IMR-90 (cell line): ENCODE measurements at regions not wholly inside any gene's neighbourhood (a gene's known extent, or its start where the extent isn't known, plus 50 kb on each side); places are given as distances from the start of the nearest gene placed in this dataset.

Source experiments
- ATAC-seq: fragments of 200-7000 bp; cut with Tn5 transposase; 2 replicates; pipeline ENCODE4 v1.9.1; 2020; ENCODE audit warnings: low read depth, mild to moderate bottlenecking, moderate library complexity
- BruUV-seq: library from RNA; stranded (reverse); fragments of 400-500 nt; replicated peaks from 2 replicates; lab custom pipeline; 2021; lab: Mats Ljungman, UMichigan
- CTCF ChIA-PET: fragments of 300-600 bp; formaldehyde crosslinking; extraction: SDS; loops from one replicate; lab custom pipeline; 2021; ENCODE audit warnings: antibody characterized with exemption; lab: Yijun Ruan, JAX
- POLR2A ChIA-PET: fragments of 300-600 bp; sonication (Branson Sonifier 250); formaldehyde crosslinking; loops from one replicate; lab custom pipeline; 2022; ENCODE audit warnings: antibody characterized with exemption; ENCODE audit not compliant: unreplicated experiment; lab: Charles Lee
- DNase-seq: peaks from one replicate; pipeline ENCODE4 v3.0.0; 2013
- H2AFZ ChIP-seq: replicated peaks from 2 replicates; pipeline ENCODE3; 2013; ENCODE audit warnings: low read length, mild to moderate bottlenecking; ENCODE audit not compliant: poor library complexity
- H2AK5ac ChIP-seq: 2 replicates; pipeline ENCODE4 v1.6.1; 2013; ENCODE audit warnings: low read depth, low read length, inconsistent platforms
- H2AK9ac ChIP-seq: replicated peaks from 2 replicates; pipeline ENCODE3; 2013; ENCODE audit warnings: mild to moderate bottlenecking, low read depth, low read length, moderate library complexity; ENCODE audit not compliant: poor library complexity
- H2BK120ac ChIP-seq: 2 replicates; pipeline ENCODE4 v1.6.1; 2013; ENCODE audit warnings: low read depth, low read length, inconsistent platforms
- H2BK15ac ChIP-seq: 3 replicates; pipeline ENCODE4 v1.6.1; 2013; ENCODE audit warnings: low read depth, low read length, inconsistent platforms
- H2BK20ac ChIP-seq: 2 replicates; pipeline ENCODE4 v1.6.1; 2013; ENCODE audit warnings: low read depth, mild to moderate bottlenecking, inconsistent platforms, low read length, moderate library complexity
- H2BK5ac ChIP-seq: 2 replicates; pipeline ENCODE4 v1.6.1; 2013; ENCODE audit warnings: mild to moderate bottlenecking, low read depth, low read length, inconsistent platforms; ENCODE audit not compliant: poor library complexity, severe bottlenecking
- H3K14ac ChIP-seq: replicated peaks from 2 replicates; pipeline ENCODE4 v1.6.1; 2013; ENCODE audit warnings: low read depth, low read length, inconsistent platforms
- H3K18ac ChIP-seq: 2 replicates; pipeline ENCODE4 v1.6.1; 2013; ENCODE audit warnings: low read depth, low read length, control low read depth
- H3K23ac ChIP-seq: 2 replicates; pipeline ENCODE4 v1.6.1; 2013; ENCODE audit warnings: low read depth, low read length, inconsistent platforms
- H3K27ac ChIP-seq: 2 replicates; pipeline ENCODE4 v1.5.1; 2013; ENCODE audit warnings: mild to moderate bottlenecking, control low read depth, low read length; ENCODE audit not compliant: insufficient read depth
- H3K27me3 ChIP-seq: 2 replicates; pipeline ENCODE4 v1.6.1; 2013; ENCODE audit warnings: low read length; ENCODE audit not compliant: control insufficient read depth, insufficient read depth
- H3K36me3 ChIP-seq: 2 replicates; pipeline ENCODE4 v1.6.1; 2013; ENCODE audit warnings: low read length, mixed read lengths; ENCODE audit not compliant: control insufficient read depth, insufficient read depth
- H3K4ac ChIP-seq: 2 replicates; pipeline ENCODE4 v1.6.1; 2013; ENCODE audit warnings: low read depth, low read length, inconsistent platforms
- H3K4me1 ChIP-seq: 2 replicates; pipeline ENCODE4 v1.6.1; 2013; ENCODE audit warnings: low read length, mixed read lengths; ENCODE audit not compliant: control insufficient read depth, insufficient read depth
- H3K4me2 ChIP-seq: 2 replicates; pipeline ENCODE4 v1.6.1; 2013; ENCODE audit warnings: low read depth, mild to moderate bottlenecking, control low read depth, low read length, moderate library complexity
- H3K4me3 ChIP-seq: 2 replicates; pipeline ENCODE4 v1.5.1; 2013; ENCODE audit warnings: low read depth, mild to moderate bottlenecking, control low read depth, low read length, moderate library complexity; ENCODE audit not compliant: insufficient read depth
- H3K56ac ChIP-seq: 2 replicates; pipeline ENCODE4 v1.6.1; 2013; ENCODE audit warnings: low read length, inconsistent platforms; ENCODE audit not compliant: insufficient read depth; ENCODE audit errors: extremely low read depth
- H3K79me1 ChIP-seq, 2 experiments: 2 replicates each; pipeline ENCODE4 v1.6.1; 2013; ENCODE audit warnings: low read length in 2 of 2, inconsistent platforms in 1 of 2, low read depth in 1 of 2
- H3K9ac ChIP-seq: 2 replicates; pipeline ENCODE4 v1.6.1; 2013; ENCODE audit warnings: low read depth, low read length, control low read depth
- H3K9me1 ChIP-seq: 2 replicates; pipeline ENCODE4 v1.6.1; 2013; ENCODE audit warnings: low read length, inconsistent platforms; ENCODE audit not compliant: insufficient read depth
- H3K9me3 ChIP-seq: 2 replicates; pipeline ENCODE4 v1.6.1; 2013; ENCODE audit warnings: low read length; ENCODE audit not compliant: control insufficient read depth, insufficient read depth
- H4K20me1 ChIP-seq: 2 replicates; pipeline ENCODE4 v1.6.1; 2013; ENCODE audit warnings: low read length, inconsistent platforms; ENCODE audit not compliant: insufficient read depth
- H4K5ac ChIP-seq: 2 replicates; pipeline ENCODE4 v1.6.1; 2013; ENCODE audit warnings: mild to moderate bottlenecking, low read depth, low read length, control low read depth
- H4K8ac ChIP-seq, 2 experiments: 2 replicates each; pipeline ENCODE4 v1.6.1; 2013; ENCODE audit warnings: low read depth in 2 of 2, low read length in 2 of 2, control low read depth in 1 of 2, inconsistent platforms in 1 of 2
- H4K91ac ChIP-seq: 2 replicates; pipeline ENCODE4 v1.6.1; 2013; ENCODE audit warnings: low read depth, low read length, inconsistent platforms; ENCODE audit not compliant: insufficient read depth
- BHLHE40 ChIP-seq: fragments of 150-350 bp; IDR thresholded peaks from 2 replicates; pipeline ENCODE4 v1.6.1; 2016; ENCODE audit warnings: mild to moderate bottlenecking, low read depth, low read length
- CEBPB ChIP-seq: IDR thresholded peaks from 2 replicates; pipeline ENCODE4 v1.6.1; 2012; ENCODE audit warnings: low read depth, low read length, improper control_type of control experiment
- CHD1 ChIP-seq: IDR thresholded peaks from 2 replicates; pipeline ENCODE4 v1.6.1; 2012; ENCODE audit warnings: low read depth, low read length, improper control_type of control experiment
- FOS ChIP-seq: fragments of 150-350 bp; IDR thresholded peaks from 2 replicates; pipeline ENCODE4 v1.6.1; 2016; ENCODE audit warnings: low read depth, low read length
- MAFK ChIP-seq: IDR thresholded peaks from 2 replicates; pipeline ENCODE4 v1.6.1; 2012; ENCODE audit warnings: low read depth, low read length, improper control_type of control experiment
- MAZ ChIP-seq: IDR thresholded peaks from 2 replicates; pipeline ENCODE4 v1.6.1; 2012; ENCODE audit warnings: low read depth, mild to moderate bottlenecking, low read length, improper control_type of control experiment, moderate library complexity, borderline replicate concordance
- MXI1 ChIP-seq: IDR thresholded peaks from 2 replicates; pipeline ENCODE4 v1.6.1; 2012; ENCODE audit warnings: low read depth, mild to moderate bottlenecking, low read length, moderate library complexity, borderline replicate concordance
- NFE2L2 ChIP-seq: fragments of 150-350 bp; IDR thresholded peaks from 2 replicates; pipeline ENCODE4 v1.6.1; 2016; ENCODE audit warnings: low read depth, mild to moderate bottlenecking, low read length
- POLR2A ChIP-seq: IDR thresholded peaks from 2 replicates; pipeline ENCODE4 v1.6.1; 2012; ENCODE audit warnings: mild to moderate bottlenecking, low read depth, low read length
- RAD21 ChIP-seq: IDR thresholded peaks from 2 replicates; pipeline ENCODE4 v1.6.1; 2012; ENCODE audit warnings: low read length, improper control_type of control experiment
- RCOR1 ChIP-seq: IDR thresholded peaks from 2 replicates; pipeline ENCODE4 v1.6.1; 2012; ENCODE audit warnings: mild to moderate bottlenecking, low read length, improper control_type of control experiment; ENCODE audit not compliant: insufficient replicate concordance
- RFX5 ChIP-seq: IDR thresholded peaks from 2 replicates; pipeline ENCODE4 v1.8.0; 2012; ENCODE audit warnings: low read depth, mild to moderate bottlenecking, low read length, moderate library complexity
- WGBS, 2 experiments: methylation state at CpG; one replicate each; pipeline versions ENCODE4 v1.1.5 to v1.1.7; 2013; ENCODE audit warnings: missing lambda C conversion rate in 2 of 2; ENCODE audit not compliant: insufficient read length in 1 of 2; ENCODE audit errors: extremely low coverage in 2 of 2; 5-methylcytosine and 5-hydroxymethylcytosine counted together
- dilution Hi-C: fragments of 300-500 bp; cut with HindIII; formaldehyde crosslinking; loops from one replicate; pipeline ENCODE4 v1.14.3; 2018; ENCODE audit warnings: low sequenced_read_pairs; ENCODE audit not compliant: unreplicated experiment
- in situ Hi-C: fragments of 300-500 bp; cut with MboI; formaldehyde crosslinking; loops from 3 replicates; pipeline ENCODE4 v1.14.3; 2019; ENCODE audit warnings: low sequenced_read_pairs, inconsistent platforms, mixed read lengths
- intact Hi-C: fragments of 100-400 bp; cut with micrococcal nuclease; formaldehyde crosslinking; loops from 2 replicates; pipeline ENCODE4 v1.10.0; 2022
- TF ChIP-seq, protein P1 (sequence below): conservative IDR thresholded peaks from 2 replicates; pipeline ENCODE4 v1.5.1; 2012; ENCODE audit warnings: mild to moderate bottlenecking, low read depth, low read length, improper control_type of control experiment
- TF ChIP-seq, protein P2 (sequence below): fragments of 150-350 bp; IDR thresholded peaks from 2 replicates; pipeline ENCODE4 v1.6.1; 2017; ENCODE audit warnings: mild to moderate bottlenecking, antibody characterized with exemption, low read length, low read depth

GRCh38 chr12:115830633-115831032 lies 446.9 kb downstream of the MED13L start:
- ChIA-PET CTCF (interaction anchor here (1.1 kb wide), 1 partner anchor 14 kb away, joined by 4 read pairs; no protein-coding TSS in a partner anchor), POLR2A (no interaction called here)
- no TSS peak for BruUV-seq
- H3K9ac ChIP-seq = no peak overlapping the region
- H2AFZ ChIP-seq = no peak overlapping the region
- DNase-seq = no peak
- no peak overlapping the region for H2BK5ac ChIP-seq
- no peak overlapping the region for H2BK120ac ChIP-seq
- no peaks in the 10 kb centered on the region for H3K9me1 ChIP-seq
- intact Hi-C loops (no loop called here), in situ Hi-C loops (no loop called here), dilution Hi-C loops (no loop called here)
- no peak overlapping the region for H2BK15ac ChIP-seq
- H4K8ac ChIP-seq = no peak overlapping the region
- H3K36me3 ChIP-seq = no peaks in the 10 kb centered on the region
- no peak overlapping the region for H3K4me2 ChIP-seq
- ATAC-seq = no peak
- no peak overlapping the region for H4K91ac ChIP-seq
- no peak overlapping the region for H3K4ac ChIP-seq
- H3K4me3 ChIP-seq = no peak overlapping the region
- no peaks in the 10 kb centered on the region for H3K79me1 ChIP-seq
- H3K4me1 ChIP-seq = no peaks in the 10 kb centered on the region
- no peak overlapping the region for H3K27ac ChIP-seq
- no peak overlapping the region for H3K23ac ChIP-seq
- no peak overlapping the region for H2AK9ac ChIP-seq
- H3K56ac ChIP-seq = no peak overlapping the region
- H3K18ac ChIP-seq = no peak overlapping the region
- no peaks in the 10 kb centered on the region for H3K27me3 ChIP-seq
- WGBS, 2 experiments = no CpG with 5 or more reads among the region's 4 CpGs
- H3K14ac ChIP-seq = no peak overlapping the region
- TF ChIP-seq MXI1 (no peak), MAZ (no peak), RCOR1 (no peak), RFX5 (no peak), MAFK (no peak), BHLHE40 (no peak), NFE2L2 (no peak), POLR2A (no peak), FOS (no peak), CHD1 (no peak), CEBPB (no peak), RAD21 (no peak)
- TF ChIP-seq, protein P1, sequence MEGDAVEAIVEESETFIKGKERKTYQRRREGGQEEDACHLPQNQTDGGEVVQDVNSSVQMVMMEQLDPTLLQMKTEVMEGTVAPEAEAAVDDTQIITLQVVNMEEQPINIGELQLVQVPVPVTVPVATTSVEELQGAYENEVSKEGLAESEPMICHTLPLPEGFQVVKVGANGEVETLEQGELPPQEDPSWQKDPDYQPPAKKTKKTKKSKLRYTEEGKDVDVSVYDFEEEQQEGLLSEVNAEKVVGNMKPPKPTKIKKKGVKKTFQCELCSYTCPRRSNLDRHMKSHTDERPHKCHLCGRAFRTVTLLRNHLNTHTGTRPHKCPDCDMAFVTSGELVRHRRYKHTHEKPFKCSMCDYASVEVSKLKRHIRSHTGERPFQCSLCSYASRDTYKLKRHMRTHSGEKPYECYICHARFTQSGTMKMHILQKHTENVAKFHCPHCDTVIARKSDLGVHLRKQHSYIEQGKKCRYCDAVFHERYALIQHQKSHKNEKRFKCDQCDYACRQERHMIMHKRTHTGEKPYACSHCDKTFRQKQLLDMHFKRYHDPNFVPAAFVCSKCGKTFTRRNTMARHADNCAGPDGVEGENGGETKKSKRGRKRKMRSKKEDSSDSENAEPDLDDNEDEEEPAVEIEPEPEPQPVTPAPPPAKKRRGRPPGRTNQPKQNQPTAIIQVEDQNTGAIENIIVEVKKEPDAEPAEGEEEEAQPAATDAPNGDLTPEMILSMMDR = no peak
- TF ChIP-seq, protein P2, sequence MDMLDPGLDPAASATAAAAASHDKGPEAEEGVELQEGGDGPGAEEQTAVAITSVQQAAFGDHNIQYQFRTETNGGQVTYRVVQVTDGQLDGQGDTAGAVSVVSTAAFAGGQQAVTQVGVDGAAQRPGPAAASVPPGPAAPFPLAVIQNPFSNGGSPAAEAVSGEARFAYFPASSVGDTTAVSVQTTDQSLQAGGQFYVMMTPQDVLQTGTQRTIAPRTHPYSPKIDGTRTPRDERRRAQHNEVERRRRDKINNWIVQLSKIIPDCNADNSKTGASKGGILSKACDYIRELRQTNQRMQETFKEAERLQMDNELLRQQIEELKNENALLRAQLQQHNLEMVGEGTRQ = no peak
- no peak overlapping the region for H4K5ac ChIP-seq
- no peaks in the 10 kb centered on the region for H4K20me1 ChIP-seq
- H2AK5ac ChIP-seq = no peak overlapping the region
- no peak overlapping the region for H2BK20ac ChIP-seq
- H3K9me3 ChIP-seq = no peaks in the 10 kb centered on the region
